SK-N-SH (cell line): ENCODE measurements at regions not wholly inside any gene's neighbourhood (a gene's known extent, or its start where the extent isn't known, plus 50 kb on each side); places are given as distances from the start of the nearest gene placed in this dataset.

Experiments used
- ELF1 ChIP-seq: IDR thresholded peaks from 2 replicates; pipeline ENCODE4 v1.4.0; 2012
- EP300 ChIP-seq, 2 experiments: IDR thresholded peaks; 2 replicates each; pipeline versions ENCODE4 v1.4.0 to v1.6.1; 2012; ENCODE audit warnings: borderline replicate concordance in 1 of 2, low read depth in 1 of 2, low read length in 1 of 2
- GABPA ChIP-seq: IDR thresholded peaks from 2 replicates; pipeline ENCODE4 v1.4.0; 2012; ENCODE audit warnings: low read depth, mild to moderate bottlenecking
- MXI1 ChIP-seq: IDR thresholded peaks from 2 replicates; pipeline ENCODE4 v1.6.1; 2012; ENCODE audit warnings: mild to moderate bottlenecking, low read depth, low read length, improper control_type of control experiment
- NFIC ChIP-seq: IDR thresholded peaks from 2 replicates; pipeline ENCODE4 v1.4.0; 2012; ENCODE audit warnings: borderline replicate concordance
- POLR2AphosphoS5 ChIP-seq: IDR thresholded peaks from 2 replicates; pipeline ENCODE4 v1.6.1; 2012; ENCODE audit warnings: low read depth, low read length
- RXRA ChIP-seq: IDR thresholded peaks from 2 replicates; pipeline ENCODE4 v1.4.0; 2012; ENCODE audit warnings: low read depth, mild to moderate bottlenecking, borderline replicate concordance
- SMC3 ChIP-seq: IDR thresholded peaks from 2 replicates; pipeline ENCODE4 v1.6.1; 2012; ENCODE audit warnings: low read depth, low read length, improper control_type of control experiment
- TCF12 ChIP-seq: IDR thresholded peaks from 2 replicates; pipeline ENCODE4 v1.4.0; 2012
- TF ChIP-seq, protein P1 (sequence below): fragments of 200-600 bp; sonication (generic); IDR thresholded peaks from 2 replicates; pipeline ENCODE4 v1.6.1; 2017; ENCODE audit warnings: antibody characterized with exemption, mild to moderate bottlenecking, moderate library complexity
- TF ChIP-seq, protein P2 (sequence below): IDR thresholded peaks from 2 replicates; pipeline ENCODE4 v1.4.0; 2012; ENCODE audit warnings: low read depth, borderline replicate concordance

DNA sequence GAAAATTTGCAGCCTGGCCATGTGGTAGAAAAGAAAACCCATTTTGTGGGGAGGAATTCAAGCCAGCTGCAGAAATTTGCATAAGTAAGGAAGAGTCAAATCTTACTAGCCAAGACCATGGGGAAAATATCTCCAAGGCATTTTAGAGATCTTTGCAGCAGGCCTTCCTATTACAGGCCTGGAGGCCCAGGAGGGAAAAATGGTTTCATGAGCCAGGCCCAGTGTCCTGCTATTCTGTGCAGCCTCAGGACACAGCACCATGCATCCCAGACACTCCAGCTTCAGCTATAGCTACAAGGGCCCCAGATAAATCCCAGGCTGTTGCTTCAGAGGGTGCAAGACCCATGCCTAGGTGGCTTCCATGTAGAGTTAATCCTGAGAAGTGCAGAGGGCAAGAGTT lies 1590.1 kb upstream of the PRR20A start:
- no peak for TF ChIP-seq NFIC
- TF ChIP-seq, protein P1, sequence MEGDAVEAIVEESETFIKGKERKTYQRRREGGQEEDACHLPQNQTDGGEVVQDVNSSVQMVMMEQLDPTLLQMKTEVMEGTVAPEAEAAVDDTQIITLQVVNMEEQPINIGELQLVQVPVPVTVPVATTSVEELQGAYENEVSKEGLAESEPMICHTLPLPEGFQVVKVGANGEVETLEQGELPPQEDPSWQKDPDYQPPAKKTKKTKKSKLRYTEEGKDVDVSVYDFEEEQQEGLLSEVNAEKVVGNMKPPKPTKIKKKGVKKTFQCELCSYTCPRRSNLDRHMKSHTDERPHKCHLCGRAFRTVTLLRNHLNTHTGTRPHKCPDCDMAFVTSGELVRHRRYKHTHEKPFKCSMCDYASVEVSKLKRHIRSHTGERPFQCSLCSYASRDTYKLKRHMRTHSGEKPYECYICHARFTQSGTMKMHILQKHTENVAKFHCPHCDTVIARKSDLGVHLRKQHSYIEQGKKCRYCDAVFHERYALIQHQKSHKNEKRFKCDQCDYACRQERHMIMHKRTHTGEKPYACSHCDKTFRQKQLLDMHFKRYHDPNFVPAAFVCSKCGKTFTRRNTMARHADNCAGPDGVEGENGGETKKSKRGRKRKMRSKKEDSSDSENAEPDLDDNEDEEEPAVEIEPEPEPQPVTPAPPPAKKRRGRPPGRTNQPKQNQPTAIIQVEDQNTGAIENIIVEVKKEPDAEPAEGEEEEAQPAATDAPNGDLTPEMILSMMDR, result no peak
- TF ChIP-seq GABPA, result no peak
- TF ChIP-seq POLR2AphosphoS5, result no peak
- TF ChIP-seq ELF1, result no peak
- TF ChIP-seq, protein P2, sequence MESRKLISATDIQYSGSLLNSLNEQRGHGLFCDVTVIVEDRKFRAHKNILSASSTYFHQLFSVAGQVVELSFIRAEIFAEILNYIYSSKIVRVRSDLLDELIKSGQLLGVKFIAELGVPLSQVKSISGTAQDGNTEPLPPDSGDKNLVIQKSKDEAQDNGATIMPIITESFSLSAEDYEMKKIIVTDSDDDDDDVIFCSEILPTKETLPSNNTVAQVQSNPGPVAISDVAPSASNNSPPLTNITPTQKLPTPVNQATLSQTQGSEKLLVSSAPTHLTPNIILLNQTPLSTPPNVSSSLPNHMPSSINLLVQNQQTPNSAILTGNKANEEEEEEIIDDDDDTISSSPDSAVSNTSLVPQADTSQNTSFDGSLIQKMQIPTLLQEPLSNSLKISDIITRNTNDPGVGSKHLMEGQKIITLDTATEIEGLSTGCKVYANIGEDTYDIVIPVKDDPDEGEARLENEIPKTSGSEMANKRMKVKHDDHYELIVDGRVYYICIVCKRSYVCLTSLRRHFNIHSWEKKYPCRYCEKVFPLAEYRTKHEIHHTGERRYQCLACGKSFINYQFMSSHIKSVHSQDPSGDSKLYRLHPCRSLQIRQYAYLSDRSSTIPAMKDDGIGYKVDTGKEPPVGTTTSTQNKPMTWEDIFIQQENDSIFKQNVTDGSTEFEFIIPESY, result no peak
- no peak for TF ChIP-seq EP300 (IDR thresholded peaks at IDR 0.05; ENCODE audit: borderline replicate concordance in 1 of 2, low read depth in 1 of 2, low read length in 1 of 2)
- no peak for TF ChIP-seq TCF12
- no peak for TF ChIP-seq MXI1
- no peak for TF ChIP-seq RXRA
- no peak for TF ChIP-seq SMC3
